A673 (cell line): ENCODE measurements at regions not wholly inside any gene's neighbourhood (a gene's known extent, or its start where the extent isn't known, plus 50 kb on each side); places are given as distances from the start of the nearest gene placed in this dataset.

Experiments
- BruUV-seq: library from RNA; stranded (reverse); fragments of 400-500 nt; replicated peaks from 2 replicates; lab custom pipeline; 2021; lab: Mats Ljungman, UMichigan
- CTCF ChIA-PET: fragments of 300-600 bp; sonication (Branson Sonifier 250); formaldehyde crosslinking; loops from one replicate; lab custom pipeline; 2022; ENCODE audit warnings: antibody characterized with exemption; lab: Charles Lee
- POLR2A ChIA-PET: fragments of 300-600 bp; sonication (Branson Sonifier 250); formaldehyde crosslinking; loops from one replicate; lab custom pipeline; 2022; ENCODE audit warnings: antibody characterized with exemption; ENCODE audit not compliant: low non-redundant PET; lab: Charles Lee
- DNase-seq: peaks from one replicate; pipeline ENCODE4 v3.0.0-alpha.2; 2015; ENCODE audit warnings: low spot score
- H3K27ac ChIP-seq: fragments of 200-600 bp; sonication (generic); 2 replicates; pipeline ENCODE4 v1.5.1; 2016; ENCODE audit warnings: mixed run types, low read depth, mild to moderate bottlenecking, mixed read lengths, antibody characterized with exemption, low read length; ENCODE audit not compliant: poor library complexity, severe bottlenecking
- H3K27me3 ChIP-seq: fragments of 200-600 bp; sonication (generic); replicated peaks from 2 replicates; pipeline ENCODE4 v1.6.1; 2017; ENCODE audit warnings: mixed run types, low read depth, mild to moderate bottlenecking, mixed read lengths, antibody characterized with exemption, low read length; ENCODE audit not compliant: insufficient read depth, poor library complexity
- H3K36me3 ChIP-seq: fragments of 200-600 bp; sonication (generic); 2 replicates; pipeline ENCODE4 v1.6.1; 2016; ENCODE audit warnings: mixed run types, mild to moderate bottlenecking, mixed read lengths, antibody characterized with exemption, low read length; ENCODE audit not compliant: insufficient read depth, poor library complexity, severe bottlenecking
- H3K4me1 ChIP-seq: fragments of 200-600 bp; sonication (generic); 2 replicates; pipeline ENCODE4 v1.6.1; 2017; ENCODE audit warnings: mixed run types, mild to moderate bottlenecking, mixed read lengths, antibody characterized with exemption, low read length; ENCODE audit not compliant: insufficient read depth, poor library complexity, severe bottlenecking
- H3K4me3 ChIP-seq: fragments of 200-600 bp; sonication (generic); 2 replicates; pipeline ENCODE4 v1.5.1; 2016; ENCODE audit warnings: low read depth, mixed run types, mild to moderate bottlenecking, mixed read lengths, low read length; ENCODE audit not compliant: poor library complexity, severe bottlenecking
- H3K9me3 ChIP-seq: fragments of 200-600 bp; sonication (generic); 2 replicates; pipeline ENCODE4 v1.6.1; 2016; ENCODE audit warnings: mixed run types, low read depth, mild to moderate bottlenecking, mixed read lengths, antibody characterized with exemption, low read length; ENCODE audit not compliant: poor library complexity, severe bottlenecking
- EZH2 ChIP-seq: fragments of 200-600 bp; sonication (generic); IDR thresholded peaks from 2 replicates; pipeline ENCODE4 v1.6.1; 2017; ENCODE audit warnings: borderline replicate concordance, low read depth, mild to moderate bottlenecking, mixed read lengths, antibody characterized with exemption, low read length; ENCODE audit not compliant: poor library complexity, severe bottlenecking
- intact Hi-C: fragments of 100-400 bp; cut with micrococcal nuclease; formaldehyde crosslinking; loops from one replicate; pipeline ENCODE4 v1.10.0; 2022; ENCODE audit not compliant: unreplicated experiment
- TF ChIP-seq, protein P1 (sequence below): fragments of 300-800, 200-600 bp; sonication (generic); conservative IDR thresholded peaks from 2 replicates; pipeline ENCODE4 v1.5.1; 2017; ENCODE audit warnings: low read depth, mild to moderate bottlenecking, antibody characterized with exemption, low read length, moderate library complexity, mixed read lengths

DNA sequence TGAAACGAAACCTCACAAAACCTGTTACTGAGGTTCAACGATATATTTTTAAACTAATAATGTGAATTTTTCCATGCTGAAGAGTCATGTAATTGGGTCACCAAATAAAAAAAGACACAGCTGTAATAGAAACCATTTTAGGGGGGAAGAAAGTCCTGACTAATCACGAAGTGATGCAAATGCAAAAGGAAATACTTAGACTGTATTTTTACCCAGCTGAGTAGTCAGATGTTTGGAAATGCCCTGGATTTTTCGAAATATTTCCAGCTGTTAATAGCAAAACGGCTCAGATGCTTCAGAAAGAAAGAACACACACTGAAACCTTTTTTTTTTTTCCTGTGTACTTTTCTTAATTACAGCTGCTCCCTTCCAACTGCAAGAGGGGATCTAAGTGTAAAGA lies 210.3 kb downstream of the SETD4 start:
- Histone ChIP-seq H3K27me3 (peaks cover 63% of the 10 kb centered on the region), H3K9me3 (no peaks in the 10 kb centered on the region), H3K4me1 (no peaks in the 10 kb centered on the region), H3K36me3 (no peaks in the 10 kb centered on the region), H3K27ac (no peak overlapping the region), H3K4me3 (no peak overlapping the region)
- intact Hi-C loops: no loop called here
- DNase-seq: no peak
- TF ChIP-seq, protein P1, sequence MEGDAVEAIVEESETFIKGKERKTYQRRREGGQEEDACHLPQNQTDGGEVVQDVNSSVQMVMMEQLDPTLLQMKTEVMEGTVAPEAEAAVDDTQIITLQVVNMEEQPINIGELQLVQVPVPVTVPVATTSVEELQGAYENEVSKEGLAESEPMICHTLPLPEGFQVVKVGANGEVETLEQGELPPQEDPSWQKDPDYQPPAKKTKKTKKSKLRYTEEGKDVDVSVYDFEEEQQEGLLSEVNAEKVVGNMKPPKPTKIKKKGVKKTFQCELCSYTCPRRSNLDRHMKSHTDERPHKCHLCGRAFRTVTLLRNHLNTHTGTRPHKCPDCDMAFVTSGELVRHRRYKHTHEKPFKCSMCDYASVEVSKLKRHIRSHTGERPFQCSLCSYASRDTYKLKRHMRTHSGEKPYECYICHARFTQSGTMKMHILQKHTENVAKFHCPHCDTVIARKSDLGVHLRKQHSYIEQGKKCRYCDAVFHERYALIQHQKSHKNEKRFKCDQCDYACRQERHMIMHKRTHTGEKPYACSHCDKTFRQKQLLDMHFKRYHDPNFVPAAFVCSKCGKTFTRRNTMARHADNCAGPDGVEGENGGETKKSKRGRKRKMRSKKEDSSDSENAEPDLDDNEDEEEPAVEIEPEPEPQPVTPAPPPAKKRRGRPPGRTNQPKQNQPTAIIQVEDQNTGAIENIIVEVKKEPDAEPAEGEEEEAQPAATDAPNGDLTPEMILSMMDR: no peak
- TF ChIP-seq EZH2: no peak
- BruUV-seq: no TSS peak
- CTCF ChIA-PET: no interaction called here
- POLR2A ChIA-PET: interaction anchor here (0.6 kb wide), 1 partner anchor 77 kb away, joined by 8 read pairs; no protein-coding TSS in a partner anchor

DNA sequence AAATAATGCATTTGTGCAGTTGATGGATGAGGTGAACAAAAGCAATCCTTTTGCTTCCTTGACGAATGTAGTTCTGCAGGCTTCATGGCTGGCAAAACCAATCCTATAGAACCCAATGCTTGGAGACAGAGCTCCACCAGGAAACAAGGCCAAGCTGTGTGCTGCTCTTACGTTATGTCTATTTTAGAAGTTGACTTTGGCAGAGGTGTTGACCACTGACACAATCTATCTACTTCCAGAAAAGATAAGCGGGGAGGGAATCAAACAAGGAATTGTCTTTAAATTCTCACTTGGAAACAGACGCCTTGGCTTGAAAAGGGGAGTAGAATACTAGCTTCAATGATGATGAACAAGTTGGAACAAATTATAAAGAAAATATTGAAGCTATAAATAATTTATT lies 211.2 kb downstream of the SETD4 start:
- BruUV-seq: no TSS peak
- TF ChIP-seq, protein P1: no peak
- no peak for TF ChIP-seq EZH2
- Histone ChIP-seq H3K27me3 (peaks cover 62% of the 10 kb centered on the region), H3K27ac (no peak overlapping the region), H3K36me3 (no peaks in the 10 kb centered on the region), H3K4me1 (no peaks in the 10 kb centered on the region), H3K9me3 (no peaks in the 10 kb centered on the region), H3K4me3 (no peak overlapping the region)
- DNase-seq: no peak
- ChIA-PET CTCF (no interaction called here), POLR2A (interaction anchor here (0.6 kb wide), 1 partner anchor 1038 kb away, joined by 3 read pairs; no protein-coding TSS in a partner anchor)
- intact Hi-C loops: loop anchor here (10.0 kb wide), 1 partner anchor 1154 kb away; no protein-coding TSS in a partner anchor

DNA sequence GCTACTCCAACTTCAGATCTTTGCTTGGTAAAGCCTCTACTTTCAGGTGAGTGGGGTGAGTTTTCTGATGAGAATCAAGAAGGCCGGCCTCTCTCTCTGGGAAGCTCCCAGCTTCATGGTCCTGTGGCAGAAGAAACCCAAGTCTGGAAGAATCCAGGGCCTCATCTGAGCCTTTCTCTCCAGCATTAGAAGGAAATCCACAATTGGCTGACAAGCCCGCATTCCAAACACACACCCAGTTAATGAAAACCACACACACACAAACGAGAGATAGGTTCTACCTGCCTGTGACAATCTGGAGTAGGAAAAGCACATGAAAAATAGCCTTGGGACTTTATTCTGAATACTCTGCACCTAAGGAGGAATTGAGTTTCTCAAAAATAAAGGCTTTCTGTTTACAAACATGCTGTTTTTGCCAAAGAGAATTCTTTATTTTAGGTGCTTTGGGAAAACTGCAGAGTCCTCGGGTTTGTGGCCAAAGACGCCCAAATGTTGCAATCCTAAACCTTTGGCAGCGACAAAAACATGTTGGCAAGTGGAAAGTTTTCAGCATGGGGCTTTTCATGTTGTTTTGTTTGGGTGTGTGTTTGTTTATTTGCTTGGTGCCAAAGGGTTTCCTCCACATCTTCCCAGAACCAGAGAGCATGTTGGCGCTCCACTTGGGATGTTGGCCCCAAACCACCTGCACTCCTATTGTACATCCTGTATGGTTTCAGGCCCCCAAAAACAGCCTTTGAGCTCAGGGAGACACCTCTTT lies 216.2 kb downstream of the SETD4 start:
- DNase-seq: no peak
- no peak overlapping the region for H3K4me3 ChIP-seq
- H3K4me1 ChIP-seq: no peaks in the 10 kb centered on the region
- H3K27me3 ChIP-seq: peaks cover 25% of the 10 kb centered on the region
- intact Hi-C loops: loop anchor here (5.0 to 10.0 kb wide), 2 partner anchors 952 to 1149 kb away; no protein-coding TSS in a partner anchor
- TF ChIP-seq, protein P1: no peak
- no peak overlapping the region for H3K27ac ChIP-seq
- POLR2A ChIA-PET: interaction anchor here (0.7 kb wide), 1 partner anchor 1098 kb away, joined by 3 read pairs; no protein-coding TSS in a partner anchor
- H3K9me3 ChIP-seq: no peaks in the 10 kb centered on the region
- CTCF ChIA-PET: no interaction called here
- no TSS peak for BruUV-seq
- no peaks in the 10 kb centered on the region for H3K36me3 ChIP-seq
